PFSK-1 (cell line): ENCODE measurements at regions not wholly inside any gene's neighbourhood (a gene's known extent, or its start where the extent isn't known, plus 50 kb on each side); places are given as distances from the start of the nearest gene placed in this dataset.

Experiments used
- FOXP2 ChIP-seq: optimal IDR thresholded peaks from 2 replicates; pipeline ENCODE3; 2011; ENCODE audit warnings: borderline replicate concordance, control low read depth, inconsistent platforms; ENCODE audit not compliant: insufficient read depth; ENCODE audit errors: extremely low read length, extremely low read depth
- POLR2AphosphoS5 ChIP-seq: IDR thresholded peaks from 2 replicates; pipeline ENCODE4 v1.6.1; 2012; ENCODE audit warnings: low read depth, mild to moderate bottlenecking, control low read depth, low read length, moderate library complexity
- SIN3A ChIP-seq: IDR thresholded peaks from 2 replicates; pipeline ENCODE4 v1.6.1; 2012; ENCODE audit warnings: mild to moderate bottlenecking, low read length, moderate library complexity, borderline replicate concordance; ENCODE audit not compliant: insufficient read depth
- TAF1 ChIP-seq: IDR thresholded peaks from 2 replicates; pipeline ENCODE4 v1.6.1; 2012; ENCODE audit warnings: low read length, control low read depth, borderline replicate concordance; ENCODE audit not compliant: insufficient read depth
- TF ChIP-seq, protein P1 (sequence below), 2 experiments: IDR thresholded peaks; 2 replicates each; pipeline versions ENCODE4 v1.6.1 to v1.8.0; 2011 to 2012; ENCODE audit warnings: low read depth in 2 of 2, low read length in 2 of 2, control low read depth in 1 of 2, inconsistent platforms in 1 of 2, mild to moderate bottlenecking in 1 of 2, moderate library complexity in 1 of 2; ENCODE audit not compliant: insufficient read depth in 1 of 2

DNA sequence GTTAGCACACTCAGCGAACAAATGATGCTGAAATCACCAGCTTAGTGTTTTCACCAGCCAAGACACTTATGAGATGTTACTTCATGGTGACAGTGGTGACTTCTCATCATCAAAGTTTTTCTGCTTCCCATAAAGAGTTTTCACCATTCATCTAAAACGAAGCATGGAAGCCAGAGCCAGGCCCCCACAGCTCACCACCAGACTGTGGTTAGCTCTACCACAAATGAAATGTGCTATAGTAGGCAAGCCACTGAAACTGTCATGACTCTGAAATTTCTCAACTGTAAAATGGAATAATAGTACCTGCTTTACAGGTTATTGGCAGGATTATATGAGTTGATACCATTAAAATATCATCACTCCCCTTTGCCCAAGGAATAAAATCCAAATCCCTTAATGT is 56.4 kb upstream of the HHIP start:
- TF ChIP-seq TAF1 (no peak), POLR2AphosphoS5 (no peak), FOXP2 (no peak), SIN3A (no peak)
- TF ChIP-seq, protein P1, sequence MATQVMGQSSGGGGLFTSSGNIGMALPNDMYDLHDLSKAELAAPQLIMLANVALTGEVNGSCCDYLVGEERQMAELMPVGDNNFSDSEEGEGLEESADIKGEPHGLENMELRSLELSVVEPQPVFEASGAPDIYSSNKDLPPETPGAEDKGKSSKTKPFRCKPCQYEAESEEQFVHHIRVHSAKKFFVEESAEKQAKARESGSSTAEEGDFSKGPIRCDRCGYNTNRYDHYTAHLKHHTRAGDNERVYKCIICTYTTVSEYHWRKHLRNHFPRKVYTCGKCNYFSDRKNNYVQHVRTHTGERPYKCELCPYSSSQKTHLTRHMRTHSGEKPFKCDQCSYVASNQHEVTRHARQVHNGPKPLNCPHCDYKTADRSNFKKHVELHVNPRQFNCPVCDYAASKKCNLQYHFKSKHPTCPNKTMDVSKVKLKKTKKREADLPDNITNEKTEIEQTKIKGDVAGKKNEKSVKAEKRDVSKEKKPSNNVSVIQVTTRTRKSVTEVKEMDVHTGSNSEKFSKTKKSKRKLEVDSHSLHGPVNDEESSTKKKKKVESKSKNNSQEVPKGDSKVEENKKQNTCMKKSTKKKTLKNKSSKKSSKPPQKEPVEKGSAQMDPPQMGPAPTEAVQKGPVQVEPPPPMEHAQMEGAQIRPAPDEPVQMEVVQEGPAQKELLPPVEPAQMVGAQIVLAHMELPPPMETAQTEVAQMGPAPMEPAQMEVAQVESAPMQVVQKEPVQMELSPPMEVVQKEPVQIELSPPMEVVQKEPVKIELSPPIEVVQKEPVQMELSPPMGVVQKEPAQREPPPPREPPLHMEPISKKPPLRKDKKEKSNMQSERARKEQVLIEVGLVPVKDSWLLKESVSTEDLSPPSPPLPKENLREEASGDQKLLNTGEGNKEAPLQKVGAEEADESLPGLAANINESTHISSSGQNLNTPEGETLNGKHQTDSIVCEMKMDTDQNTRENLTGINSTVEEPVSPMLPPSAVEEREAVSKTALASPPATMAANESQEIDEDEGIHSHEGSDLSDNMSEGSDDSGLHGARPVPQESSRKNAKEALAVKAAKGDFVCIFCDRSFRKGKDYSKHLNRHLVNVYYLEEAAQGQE (IDR thresholded peaks at IDR 0.05; ENCODE audit: insufficient read depth in 1 of 2, low read depth in 2 of 2, low read length in 2 of 2), result no peak

DNA sequence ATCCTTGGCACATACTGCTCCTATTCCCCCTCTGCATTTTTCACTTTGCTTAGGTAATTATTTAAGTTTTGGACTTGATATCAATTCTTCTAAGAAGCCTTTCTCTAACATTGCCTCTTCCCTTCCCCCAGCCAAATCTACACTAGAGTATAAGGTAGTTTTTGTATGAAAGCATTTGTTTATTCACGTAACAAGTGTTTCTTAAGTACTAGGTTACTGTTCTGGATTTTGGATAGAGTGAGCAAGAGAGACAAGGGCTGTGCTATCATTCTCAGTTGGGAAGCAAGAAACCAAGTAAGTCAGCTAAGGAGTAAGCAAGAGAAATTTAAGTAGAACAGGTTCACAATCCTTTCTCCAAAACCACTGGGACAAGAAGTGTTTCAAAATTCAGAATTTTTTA is 55.9 kb upstream of the HHIP start:
- no peak for TF ChIP-seq TAF1
- TF ChIP-seq SIN3A, result no peak
- no peak for TF ChIP-seq POLR2AphosphoS5
- no peak for TF ChIP-seq FOXP2
- TF ChIP-seq, protein P1 (IDR thresholded peaks at IDR 0.05; ENCODE audit: insufficient read depth in 1 of 2, low read depth in 2 of 2, low read length in 2 of 2), result no peak

DNA sequence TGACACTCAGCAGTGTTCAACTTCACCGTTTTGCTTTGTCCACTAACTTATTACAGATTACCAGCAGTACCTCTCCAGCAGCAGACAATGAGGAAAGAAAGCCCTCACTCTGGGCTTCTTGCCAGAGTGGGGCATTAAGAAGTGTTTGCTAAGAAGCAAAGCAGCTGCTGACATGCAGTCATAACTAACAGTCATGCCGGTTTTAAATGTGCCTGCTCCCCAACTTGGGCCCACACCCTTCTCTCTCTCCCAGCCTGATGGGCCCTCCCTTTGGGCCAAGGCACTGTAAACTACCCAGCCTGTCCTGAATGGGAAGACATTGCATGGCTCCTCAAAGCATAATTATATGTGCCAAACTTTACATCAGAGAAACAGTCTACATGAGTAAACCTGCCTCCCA is 54.6 kb upstream of the HHIP start:
- no peak for TF ChIP-seq POLR2AphosphoS5
- no peak for TF ChIP-seq TAF1
- TF ChIP-seq FOXP2, result no peak
- TF ChIP-seq, protein P1 (IDR thresholded peaks at IDR 0.05; ENCODE audit: insufficient read depth in 1 of 2, low read depth in 2 of 2, low read length in 2 of 2), result no peak
- no peak for TF ChIP-seq SIN3A

DNA sequence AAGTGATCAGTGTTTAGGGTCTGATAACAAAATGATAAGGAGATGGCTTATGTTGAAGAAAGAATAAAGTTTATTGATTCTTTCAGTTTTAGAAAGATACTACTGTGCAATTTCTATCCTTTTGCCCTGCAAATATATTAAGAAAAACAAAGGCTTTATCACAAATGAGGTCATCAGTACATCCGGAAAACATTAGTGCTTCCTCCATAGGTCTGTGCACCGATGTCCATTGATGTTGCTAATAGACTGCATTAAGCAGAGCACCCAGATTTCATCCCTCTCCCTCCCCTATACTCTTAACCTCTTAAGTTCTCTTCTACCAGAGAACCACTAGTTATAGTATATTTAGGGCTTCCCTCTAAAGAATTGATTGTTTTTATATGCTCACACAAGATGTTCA is 53.7 kb upstream of the HHIP start:
- TF ChIP-seq POLR2AphosphoS5 (no peak), FOXP2 (no peak), TAF1 (no peak), SIN3A (no peak)
- TF ChIP-seq, protein P1 (IDR thresholded peaks at IDR 0.05; ENCODE audit: insufficient read depth in 1 of 2, low read depth in 2 of 2, low read length in 2 of 2), result no peak

DNA sequence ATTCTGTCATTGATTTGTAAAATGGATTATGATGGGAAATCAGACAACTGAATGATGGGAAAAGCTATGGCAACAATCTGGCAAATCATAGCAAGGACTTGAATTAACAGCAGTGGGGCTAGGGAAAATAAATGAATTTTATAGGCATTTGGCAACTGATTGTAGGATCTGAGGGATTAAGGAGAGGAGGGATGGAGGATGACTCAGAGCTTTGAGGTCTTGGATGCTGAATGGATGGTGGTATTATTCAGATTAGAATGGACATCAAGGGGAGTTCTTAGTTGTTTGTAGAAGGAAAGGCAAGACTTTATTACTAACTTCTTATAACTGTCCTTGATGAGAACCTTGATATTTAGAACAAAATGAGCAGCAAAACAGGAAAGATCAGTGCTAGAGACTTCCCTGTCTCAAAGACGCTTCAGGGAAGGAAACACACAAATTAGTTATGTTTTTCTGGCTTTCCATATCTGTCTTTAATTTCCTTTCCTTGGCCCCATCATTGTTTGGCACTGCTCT is 51.4 kb upstream of the HHIP start:
- no peak for TF ChIP-seq FOXP2
